Daoy (cell line): ENCODE measurements at regions not wholly inside any gene's neighbourhood (a gene's known extent, or its start where the extent isn't known, plus 50 kb on each side); places are given as distances from the start of the nearest gene placed in this dataset.
"Not testable (repeated sequence)": the region's sequence is repeated elsewhere in the genome, so short reads cannot be mapped to it uniquely, and the experiment has no call there.

ENCODE experiments used
- DNase-seq: peaks from one replicate; pipeline ENCODE4 v3.0.0-alpha.2; 2015; ENCODE audit warnings: low read depth

DNA sequence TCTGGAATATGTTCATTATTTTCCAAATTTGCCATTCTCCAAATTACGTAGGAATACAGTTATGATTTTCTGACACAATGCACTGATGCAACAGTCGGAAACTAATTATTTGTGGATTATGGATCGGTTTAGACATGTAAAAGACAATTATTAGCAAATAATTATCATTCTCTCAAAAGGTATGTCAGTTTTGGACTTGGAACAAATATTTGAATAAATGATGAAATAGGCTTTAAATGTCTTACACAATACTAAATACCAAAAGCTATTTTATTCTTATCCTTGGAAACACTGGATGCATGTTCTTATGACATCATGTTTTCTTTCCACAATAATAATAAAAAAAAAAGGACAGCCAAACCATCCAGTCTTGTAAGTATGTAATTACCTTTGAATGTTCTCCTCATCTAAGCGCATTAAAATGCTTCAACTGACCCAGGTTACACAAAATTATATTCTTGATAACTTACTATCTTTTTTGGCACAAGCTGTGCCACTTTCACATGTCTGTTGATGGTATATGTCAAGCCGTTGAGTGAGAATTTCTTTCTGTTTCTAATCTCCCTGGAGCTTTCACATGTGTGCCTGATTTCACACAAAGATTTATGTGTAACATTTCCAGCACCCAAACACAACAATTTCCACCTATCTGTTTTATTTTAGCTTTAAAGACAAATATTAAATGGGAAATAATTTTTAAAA is 238.5 kb upstream of the ZNF385D start:
- no peak for DNase-seq

DNA sequence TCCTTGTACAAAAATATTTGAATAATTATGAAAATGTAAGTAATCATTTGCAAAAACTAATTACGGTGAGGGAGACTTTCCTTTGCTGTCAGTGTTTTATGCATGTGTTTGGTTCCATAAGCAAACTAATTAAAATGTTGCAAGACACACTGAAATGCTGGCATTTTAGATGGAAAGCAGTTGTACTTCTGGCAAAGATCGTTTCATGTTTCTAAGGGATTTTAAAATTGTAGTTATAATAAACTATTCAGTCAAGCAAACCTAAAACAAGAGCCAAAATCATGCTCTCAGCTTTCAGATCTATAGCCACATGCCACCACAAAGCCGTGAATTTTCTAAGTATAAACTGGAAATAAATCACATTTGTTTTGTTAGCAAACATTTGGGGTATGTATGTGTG is 240.1 kb upstream of the ZNF385D start:
- no peak for DNase-seq

DNA sequence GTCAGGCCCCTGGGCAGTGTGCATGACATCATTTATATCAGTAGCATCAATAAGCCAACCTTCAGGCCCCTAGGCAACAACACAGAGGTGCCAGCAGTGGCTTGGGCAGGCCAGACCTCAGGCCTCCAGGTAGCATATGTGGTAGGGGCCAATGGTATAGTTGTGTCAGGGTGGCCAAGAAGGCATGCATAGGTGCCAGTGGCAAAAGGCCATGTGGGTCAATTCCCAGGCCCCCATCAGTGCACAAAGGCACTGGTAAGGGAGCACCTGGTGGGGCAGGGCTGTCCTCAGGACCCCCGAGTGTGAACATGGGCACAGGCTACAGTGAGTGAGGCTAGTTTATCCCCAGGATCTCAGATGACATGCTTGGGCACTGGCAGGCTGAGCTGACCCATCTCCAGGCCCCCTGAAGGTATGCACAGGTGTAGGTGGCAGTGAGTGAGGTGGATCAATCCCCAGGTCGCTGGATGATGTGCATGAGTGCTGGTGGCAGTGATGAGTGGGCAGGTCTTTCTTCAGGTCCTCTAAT is 244.1 kb upstream of the ZNF385D start:
- no peak for DNase-seq

DNA sequence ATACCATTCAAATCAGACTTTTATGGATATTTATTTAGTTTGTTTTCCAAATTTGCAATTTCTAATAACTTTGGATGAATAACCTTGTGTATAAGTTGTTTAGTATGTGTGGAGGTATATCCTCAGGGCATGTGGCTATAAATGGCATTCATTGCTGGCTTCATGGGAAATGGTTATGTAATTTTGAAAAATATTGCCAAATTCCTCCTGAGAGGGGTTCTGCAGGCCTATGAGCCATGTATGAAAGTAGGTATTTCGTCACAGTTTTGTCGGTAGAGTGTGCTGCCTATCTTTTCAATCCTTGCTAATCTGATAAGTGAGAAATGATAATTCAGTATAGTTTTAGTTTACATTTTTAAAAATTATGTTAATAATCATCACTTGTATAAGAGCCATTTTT is 256.4 kb upstream of the ZNF385D start:
- DNase-seq, result no peak

DNA sequence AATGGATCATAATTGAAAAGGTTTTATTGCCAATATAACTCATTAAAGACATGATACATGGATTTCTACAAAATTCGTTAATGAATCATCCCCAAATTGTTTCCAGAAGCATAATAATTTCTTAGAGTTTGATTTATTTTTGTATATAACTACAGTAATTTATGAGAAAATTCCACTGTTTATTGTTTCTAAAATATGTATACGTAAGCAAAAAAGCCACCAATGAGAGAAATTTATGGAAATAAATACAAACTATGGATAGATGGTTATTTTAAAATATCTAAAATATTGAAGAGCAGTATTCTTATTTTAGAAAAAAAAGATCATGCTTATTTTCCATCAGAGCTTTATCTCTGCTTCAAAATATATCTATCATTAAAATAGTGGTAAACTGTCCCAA is 260.0 kb upstream of the ZNF385D start:
- DNase-seq, result no peak

DNA sequence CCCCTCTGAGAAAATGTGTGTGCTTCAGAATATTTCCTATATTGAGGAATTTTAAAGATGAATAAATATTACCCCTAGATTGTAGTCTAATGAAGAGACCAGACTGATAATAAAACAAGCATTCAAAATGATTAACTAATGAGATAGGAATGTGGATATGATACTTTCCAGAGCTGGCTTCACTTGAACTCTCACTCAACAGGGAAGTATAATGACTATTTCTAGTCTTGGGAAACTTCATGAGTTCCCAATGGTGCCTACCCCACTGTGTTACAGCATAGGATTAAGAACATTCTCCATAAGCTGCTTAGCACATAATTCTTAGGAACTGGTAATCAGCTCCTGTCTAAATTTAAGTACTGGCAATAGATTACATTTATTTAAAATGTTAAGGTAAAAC is 261.5 kb upstream of the ZNF385D start:
- DNase-seq, result no peak

DNA sequence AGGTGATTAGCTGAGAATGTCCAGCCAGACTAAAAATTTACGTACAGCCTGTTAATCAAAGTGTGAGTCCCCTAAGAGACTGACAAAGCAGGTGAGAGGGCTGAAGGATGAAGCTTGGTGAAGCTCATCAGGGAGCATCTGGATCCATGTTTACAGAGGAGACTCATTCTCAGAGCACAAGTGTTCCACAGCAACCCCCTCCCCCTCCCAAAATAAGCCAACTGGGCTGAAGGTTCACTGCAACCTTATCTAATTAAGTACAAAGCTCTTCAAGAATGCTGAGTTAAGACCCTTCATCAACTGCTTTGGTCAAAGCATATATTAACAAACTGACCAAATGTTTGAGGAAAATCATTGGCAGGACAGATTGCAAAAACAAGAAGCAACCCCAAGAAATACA is 262.6 kb upstream of the ZNF385D start:
- no peak for DNase-seq

DNA sequence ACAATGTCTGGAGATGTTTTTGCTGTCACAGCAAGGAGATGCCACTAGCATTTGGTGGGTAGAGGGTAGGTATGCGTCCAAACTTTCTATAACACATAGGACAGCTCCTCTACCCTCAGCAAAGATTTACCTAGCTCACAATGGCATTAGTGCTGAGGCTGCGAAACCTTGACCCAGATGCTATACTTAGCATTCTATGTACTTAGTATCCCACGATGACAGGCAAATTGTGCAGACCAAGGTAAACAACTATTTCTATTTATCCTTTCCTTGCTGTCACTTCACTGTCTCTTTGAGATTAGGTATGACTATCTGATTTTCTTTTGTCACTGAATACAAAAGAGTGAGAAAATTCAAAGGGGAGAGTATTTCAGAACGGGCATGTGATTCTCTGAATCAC is 265.2 kb upstream of the ZNF385D start:
- no peak for DNase-seq

DNA sequence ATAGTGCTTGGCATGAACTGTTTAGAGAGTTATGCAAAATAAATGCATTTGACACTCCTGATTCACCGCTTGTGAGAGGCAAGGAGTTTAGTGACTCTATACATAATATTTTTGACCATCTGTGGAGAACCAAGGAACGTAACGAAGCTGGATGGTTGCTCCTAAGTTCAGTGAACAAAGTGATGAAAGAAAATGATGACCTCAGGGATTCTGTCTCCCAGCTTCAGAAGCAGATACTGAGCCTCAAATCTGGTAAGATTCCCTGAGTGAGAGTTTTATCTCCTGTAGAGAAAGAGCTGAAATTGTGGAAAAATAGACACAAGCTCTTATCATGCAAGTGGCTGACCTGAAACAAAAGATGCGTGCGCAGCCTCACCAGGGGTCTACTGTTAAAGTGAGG is 273.6 kb upstream of the ZNF385D start:
- not testable (repeated sequence) for DNase-seq

DNA sequence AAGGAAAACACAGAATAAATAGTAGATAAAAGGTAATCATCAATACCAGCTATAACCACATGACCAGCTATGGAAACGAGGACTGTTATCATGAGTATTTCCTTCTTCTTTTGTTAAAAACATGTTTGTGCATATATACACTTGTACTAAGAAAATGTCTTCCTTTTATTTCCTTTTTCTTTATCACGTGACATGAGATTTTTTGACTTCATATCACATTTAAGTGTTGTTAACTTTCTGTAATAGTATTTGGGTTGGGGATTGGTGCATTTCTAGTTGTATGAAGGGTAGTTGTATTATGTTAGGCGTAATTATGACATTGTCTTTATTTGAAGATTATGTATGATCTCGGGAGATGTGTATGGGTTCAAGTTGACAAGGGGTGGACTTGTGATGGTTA is 278.5 kb upstream of the ZNF385D start:
- no peak for DNase-seq

DNA sequence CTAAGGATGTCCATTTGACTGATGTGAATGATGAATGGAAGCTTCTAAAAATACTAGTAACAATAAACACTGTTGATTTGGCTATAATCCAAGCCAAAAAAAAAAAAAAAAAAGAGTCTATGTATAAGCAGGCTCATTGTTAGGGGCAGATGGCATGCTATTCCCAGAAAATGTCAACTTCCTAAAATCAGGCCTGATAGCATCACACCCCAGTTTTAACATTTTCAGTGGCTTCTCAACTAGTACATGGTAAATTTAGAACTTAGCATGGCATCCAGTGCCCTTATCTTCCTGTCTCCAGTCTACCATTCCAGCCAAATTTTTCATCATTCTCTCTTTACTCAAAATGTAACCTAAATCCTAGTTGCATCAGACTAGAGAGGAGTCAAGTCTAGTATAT is 288.2 kb upstream of the ZNF385D start:
- no peak for DNase-seq

DNA sequence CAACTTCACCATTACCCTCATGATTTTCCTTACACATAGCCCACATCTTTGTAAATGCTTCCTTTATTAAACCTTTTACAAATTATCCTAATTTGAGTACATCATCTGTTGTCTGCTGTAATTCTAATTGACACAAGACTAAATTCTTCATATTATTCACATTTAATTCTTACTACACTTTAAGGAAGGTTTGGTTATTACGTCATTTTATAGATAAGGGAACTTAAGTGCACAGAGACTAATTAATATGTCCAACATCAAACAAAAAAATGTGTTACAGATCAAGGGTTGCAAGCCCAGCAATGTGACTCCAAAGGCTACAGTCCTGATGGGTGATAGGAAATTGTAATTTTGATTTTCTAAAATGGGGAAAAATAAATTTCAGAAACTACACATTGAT is 289.1 kb upstream of the ZNF385D start:
- DNase-seq, result no peak

DNA sequence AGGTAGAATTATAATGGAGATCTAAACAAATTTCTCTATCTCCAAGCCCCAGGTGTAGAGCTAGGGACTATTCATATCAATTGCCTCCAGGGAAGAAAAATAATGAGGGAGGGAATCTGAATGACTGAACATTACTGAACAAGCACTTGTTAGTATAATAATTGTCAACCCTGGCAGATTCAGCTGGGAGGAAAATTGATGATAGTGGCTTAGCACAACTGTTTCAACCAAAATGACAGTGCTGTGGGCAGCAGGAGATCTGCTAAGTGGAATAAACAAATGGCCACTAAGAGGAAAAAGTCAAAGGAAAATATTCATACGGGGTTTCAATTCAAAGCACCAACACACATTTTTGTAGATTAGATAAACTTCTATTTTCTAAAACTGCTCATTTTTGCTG is 294.9 kb upstream of the ZNF385D start:
- DNase-seq, result no peak

DNA sequence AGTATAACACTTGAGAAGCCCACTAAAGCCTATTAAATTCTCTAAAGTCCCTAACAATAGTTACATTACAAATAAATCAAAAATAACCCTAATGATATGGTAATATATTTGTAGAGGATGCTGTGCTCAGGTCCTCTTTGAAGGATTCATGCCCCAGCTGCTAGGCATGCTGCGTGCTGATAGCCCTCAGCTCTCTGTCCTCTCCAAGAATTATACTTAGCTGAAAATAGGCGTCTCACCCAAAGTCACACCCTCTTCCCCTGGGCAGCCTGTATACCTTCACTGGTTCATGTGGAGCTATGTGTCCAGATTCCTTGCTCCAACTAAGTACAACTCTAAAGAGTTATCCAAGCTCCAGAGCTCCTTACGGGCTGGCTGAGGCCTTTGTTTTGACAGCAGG is 312.5 kb upstream of the ZNF385D start:
- no peak for DNase-seq

DNA sequence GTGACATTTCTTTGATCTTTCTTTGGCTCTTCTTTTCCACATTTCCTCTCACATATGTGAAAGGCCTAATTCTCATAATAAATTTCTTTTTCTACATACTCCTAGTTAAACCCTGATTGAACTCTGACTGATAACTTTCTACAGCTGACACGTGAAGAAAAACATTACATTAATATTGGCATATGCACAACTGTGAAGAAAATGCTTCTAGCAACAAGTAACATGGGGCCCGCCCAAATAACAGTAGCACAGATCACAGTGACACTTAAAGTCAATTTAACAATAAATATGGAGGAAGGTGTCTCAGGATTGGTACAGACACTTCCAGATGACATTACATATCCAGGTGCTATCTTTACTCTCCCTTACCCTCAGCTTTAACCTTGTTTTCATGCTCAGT is 317.6 kb upstream of the ZNF385D start:
- DNase-seq, result no peak

DNA sequence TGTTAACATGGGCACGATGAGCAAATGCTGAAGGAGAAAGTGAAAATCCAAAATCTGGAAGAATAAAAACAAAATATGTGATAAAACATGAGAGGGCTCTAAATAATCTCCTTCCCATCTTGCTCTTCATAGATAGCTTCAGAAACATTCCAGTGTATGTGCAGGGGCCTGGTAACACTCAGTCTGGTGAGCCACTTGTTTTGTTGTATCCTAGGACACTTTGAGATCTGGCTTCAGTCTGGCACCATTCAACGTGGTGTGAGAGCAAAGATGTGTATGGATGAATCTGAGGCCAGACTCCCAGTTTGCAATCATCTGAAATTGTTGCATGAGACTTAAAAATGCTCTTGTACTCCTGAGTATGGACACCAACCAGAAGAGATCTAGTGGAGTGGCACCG is 337.2 kb upstream of the ZNF385D start:
- DNase-seq, result no peak

DNA sequence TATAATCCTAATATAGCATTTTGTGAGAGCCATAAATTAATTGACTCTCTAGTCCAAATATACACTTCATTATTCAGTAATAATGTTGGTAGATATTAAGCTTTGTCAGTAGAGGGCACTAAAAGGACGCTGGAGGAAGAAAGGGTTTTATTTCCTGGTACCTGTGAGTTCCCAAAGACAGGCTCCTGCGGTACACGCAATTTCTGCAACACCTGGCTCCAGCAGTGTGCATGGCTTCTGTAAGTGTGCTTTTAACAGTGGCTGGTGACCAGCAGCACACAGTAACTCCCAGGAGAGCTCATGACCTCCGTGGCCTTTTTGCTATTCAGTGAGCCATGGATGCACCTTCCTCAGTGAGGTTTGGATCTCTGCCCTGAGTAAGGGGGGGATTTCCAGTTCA is 338.3 kb upstream of the ZNF385D start:
- no peak for DNase-seq

DNA sequence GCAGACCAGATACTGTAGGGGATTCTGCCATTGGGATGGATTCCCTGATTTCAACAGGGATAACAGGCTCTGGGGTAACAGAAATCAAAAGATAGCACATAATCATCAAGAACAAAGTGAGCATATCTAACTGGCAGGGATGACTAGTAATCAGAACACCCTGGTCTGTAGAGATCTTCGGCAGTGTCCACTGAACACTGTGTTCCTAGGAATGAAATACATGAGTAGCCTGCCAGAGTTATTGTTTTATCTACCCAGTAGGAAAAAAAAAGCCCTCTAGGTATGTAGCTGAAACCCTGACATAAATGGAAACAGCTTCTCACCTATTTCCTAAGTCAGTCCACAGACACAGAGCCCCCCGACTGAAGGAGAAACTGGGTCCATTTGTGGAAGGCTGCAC is 340.3 kb upstream of the ZNF385D start:
- no peak for DNase-seq

DNA sequence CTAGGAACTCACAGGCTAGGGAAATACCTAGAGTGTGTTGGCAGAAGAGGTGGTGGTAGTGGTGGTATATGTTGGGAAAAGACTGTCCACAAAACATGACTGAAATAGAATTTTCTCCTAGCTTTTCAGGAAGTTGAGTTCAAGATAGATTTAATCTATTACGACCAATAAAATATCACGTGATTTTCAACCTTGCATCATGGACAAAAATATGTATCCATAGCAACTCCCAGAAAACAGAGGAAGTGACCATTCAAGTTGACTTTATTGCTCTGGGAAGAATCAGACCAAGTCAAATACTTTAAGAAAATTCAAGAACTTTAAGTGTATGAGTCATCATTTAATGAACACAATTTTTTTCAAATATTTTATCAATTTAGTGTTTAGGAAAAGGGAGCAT is 347.0 kb upstream of the ZNF385D start:
- no peak for DNase-seq

DNA sequence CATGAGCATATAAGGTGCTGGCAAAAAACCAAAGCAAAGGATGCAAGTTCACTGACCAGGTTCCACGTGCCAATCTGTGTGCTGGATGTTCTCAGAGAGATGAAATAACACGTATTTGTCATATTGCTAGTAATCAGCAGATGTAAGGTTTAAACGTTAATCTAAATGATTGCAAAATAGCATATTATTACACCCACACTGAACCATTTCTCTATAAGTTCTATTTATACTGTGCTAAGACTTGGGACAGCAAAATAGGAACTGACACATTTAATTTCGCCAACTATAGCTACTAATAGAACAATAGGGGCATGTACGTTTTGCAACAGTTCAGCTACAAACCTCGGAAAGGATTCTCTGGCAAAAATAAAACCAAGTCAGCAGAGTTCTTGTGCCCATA is 350.3 kb upstream of the ZNF385D start:
- DNase-seq, result no peak

DNA sequence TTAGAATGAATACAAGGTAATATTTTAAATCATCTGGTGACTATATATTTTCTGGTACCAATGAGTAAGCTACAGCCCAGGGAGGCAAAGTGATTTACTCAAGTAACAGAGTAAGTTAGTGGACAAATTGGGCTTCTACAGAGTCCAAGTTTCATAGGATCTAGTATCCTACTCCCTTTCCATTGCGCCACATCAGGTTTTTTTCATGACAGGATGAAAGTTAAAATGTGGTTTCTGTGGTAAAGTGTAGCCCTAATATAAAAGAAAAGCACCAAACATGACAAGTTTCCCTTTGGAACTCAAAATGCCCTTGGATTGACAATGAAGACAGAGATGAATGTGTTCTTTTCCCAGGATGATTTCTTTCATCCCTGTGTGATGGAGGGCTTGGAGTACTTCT is 350.8 kb upstream of the ZNF385D start:
- DNase-seq, result no peak

DNA sequence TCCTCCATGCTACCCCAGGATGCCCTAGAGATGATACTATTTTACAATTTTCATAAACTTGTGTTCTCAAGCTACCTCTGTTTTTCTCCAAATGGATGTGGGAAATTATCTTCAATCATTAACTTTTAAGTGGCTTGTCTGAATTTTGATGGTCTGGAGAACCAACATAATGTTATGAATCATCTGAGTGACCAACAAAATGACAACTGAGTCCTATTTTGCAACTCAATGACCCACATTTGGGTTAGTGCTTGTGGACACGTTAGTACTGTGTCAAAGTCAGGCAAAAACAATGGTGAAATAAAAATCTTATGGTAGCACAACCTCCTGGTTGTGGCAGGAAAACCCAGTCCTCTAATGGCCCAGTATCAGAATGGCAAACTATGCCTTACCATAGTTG is 352.4 kb upstream of the ZNF385D start:
- no peak for DNase-seq

DNA sequence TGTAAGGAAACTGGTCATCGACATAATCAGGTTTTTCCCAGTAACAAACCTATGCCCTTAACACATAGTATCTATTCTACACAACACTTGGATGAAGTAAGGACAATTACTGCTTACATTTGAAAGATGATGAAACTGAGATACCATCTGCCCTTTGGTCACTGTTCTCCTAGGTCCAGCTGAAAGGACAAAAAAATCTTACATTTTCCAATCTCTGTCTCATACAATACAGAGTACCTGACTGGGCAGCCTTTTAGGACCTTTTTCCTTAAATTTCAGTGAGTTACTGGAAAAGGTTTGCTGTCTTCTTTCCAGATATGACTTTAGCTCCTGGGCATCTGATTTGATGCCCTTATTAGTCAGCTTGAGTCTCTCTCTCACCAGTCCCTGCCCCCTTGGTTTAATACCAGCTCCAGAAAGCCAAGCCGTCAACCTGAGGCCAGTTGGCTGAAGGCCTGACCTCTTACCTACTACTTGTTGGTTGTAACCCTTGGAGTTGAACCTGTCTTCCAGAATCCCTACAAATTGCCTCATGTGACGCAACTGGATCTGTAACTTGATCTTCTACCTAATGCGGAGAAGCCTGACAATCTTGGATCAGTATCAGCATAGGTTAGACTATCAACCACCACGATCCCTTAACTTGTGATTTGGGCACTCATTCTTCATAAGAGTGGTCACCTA is 355.3 kb upstream of the ZNF385D start:
- DNase-seq, result no peak

DNA sequence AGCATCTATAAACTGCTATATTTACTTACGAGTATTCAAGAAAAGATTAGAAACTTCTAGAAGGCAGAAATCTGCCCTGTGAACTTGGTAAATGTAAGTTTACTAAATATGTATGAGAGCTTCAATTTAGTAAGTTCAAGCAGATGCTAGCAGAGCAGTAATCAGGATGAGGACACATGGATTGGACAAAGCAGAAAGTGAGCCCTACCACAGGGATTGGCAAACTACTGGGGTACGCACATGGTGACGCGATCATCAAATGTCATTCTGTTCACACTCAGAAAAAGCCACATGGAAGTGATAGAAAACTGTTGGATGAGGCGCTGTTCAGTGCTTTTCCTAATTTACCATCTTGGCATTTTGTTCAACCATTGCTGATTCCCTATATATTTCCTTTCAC is 360.2 kb upstream of the ZNF385D start:
- no peak for DNase-seq
